Activated CD4-positive, alpha-beta memory T cell treated with anti-CD3 and anti-CD28 coated beads for 36 hours (primary cell): ENCODE measurements at regions not wholly inside any gene's neighbourhood (a gene's known extent, or its start where the extent isn't known, plus 50 kb on each side); places are given as distances from the start of the nearest gene placed in this dataset.
"Not testable (repeated sequence)": the region's sequence is repeated elsewhere in the genome, so short reads cannot be mapped to it uniquely, and the experiment has no call there.

Experiments used
- CTCF ChIA-PET: fragments of 350-600 bp; sonication (Branson Sonifier 250); formaldehyde crosslinking; loops from one replicate; lab custom pipeline; 2021; ENCODE audit warnings: antibody characterized with exemption, inconsistent platforms; lab: Charles Lee
- POLR2A ChIA-PET: fragments of 350-600 bp; sonication (Branson Sonifier 250); formaldehyde crosslinking; loops from one replicate; lab custom pipeline; 2021; ENCODE audit warnings: antibody characterized with exemption; lab: Charles Lee
- DNase-seq: peaks from one replicate; pipeline ENCODE4 v3.0.0-alpha.2; 2020
- H3K27ac Mint-ChIP-seq: one replicate; pipeline ENCODE4 v1.8.0; 2021; ENCODE audit warnings: mixed read lengths
- H3K27me3 Mint-ChIP-seq: one replicate; pipeline ENCODE4 v1.8.0; 2021; ENCODE audit warnings: mixed read lengths
- H3K36me3 Mint-ChIP-seq: one replicate; pipeline ENCODE4 v1.8.0; 2021; ENCODE audit warnings: mixed read lengths
- H3K4me1 Mint-ChIP-seq: one replicate; pipeline ENCODE4 v1.8.0; 2021; ENCODE audit warnings: low read depth, mixed read lengths
- H3K4me3 Mint-ChIP-seq: one replicate; pipeline ENCODE4 v1.8.0; 2021; ENCODE audit warnings: mild to moderate bottlenecking, mixed read lengths
- H3K9me3 Mint-ChIP-seq: one replicate; pipeline ENCODE4 v1.8.0; 2021; ENCODE audit warnings: mixed read lengths
- intact Hi-C: fragments of 100-400 bp; cut with micrococcal nuclease; formaldehyde crosslinking; loops from one replicate; pipeline ENCODE4 v1.15.1; 2023

GRCh38 chr13:97542102-97542685 is 108.2 kb downstream of the RAP2A start:
- no peak overlapping the region for H3K4me3 Mint-ChIP-seq
- CTCF ChIA-PET = no interaction called here
- no peak overlapping the region for H3K27ac Mint-ChIP-seq
- POLR2A ChIA-PET = no interaction called here
- DNase-seq = no peak
- H3K36me3 Mint-ChIP-seq = no peaks in the 10 kb centered on the region
- H3K4me1 Mint-ChIP-seq = peaks cover 9% of the 10 kb centered on the region
- H3K9me3 Mint-ChIP-seq = no peaks in the 10 kb centered on the region
- intact Hi-C loops = no loop called here
- H3K27me3 Mint-ChIP-seq = peaks cover 14% of the 10 kb centered on the region

GRCh38 chr13:97544031-97544765 is 110.2 kb downstream of the RAP2A start:
- POLR2A ChIA-PET = no interaction called here
- Mint-ChIP-seq H3K27me3 (peaks cover 14% of the 10 kb centered on the region), H3K27ac (no peak overlapping the region), H3K36me3 (no peaks in the 10 kb centered on the region), H3K4me1 (peaks cover 9% of the 10 kb centered on the region), H3K4me3 (no peak overlapping the region), H3K9me3 (no peaks in the 10 kb centered on the region)
- intact Hi-C loops = no loop called here
- DNase-seq = no peak
- CTCF ChIA-PET = no interaction called here

GRCh38 chr13:97544971-97545499 is 111.1 kb downstream of the RAP2A start:
- H3K4me1 Mint-ChIP-seq, CTCF ChIA-PET, H3K4me3 Mint-ChIP-seq, H3K36me3 Mint-ChIP-seq, H3K27ac Mint-ChIP-seq, intact Hi-C loops, H3K9me3 Mint-ChIP-seq, POLR2A ChIA-PET, DNase-seq: not testable (repeated sequence)
- peaks cover 13% of the 10 kb centered on the region for H3K27me3 Mint-ChIP-seq

- Mint-ChIP-seq H3K4me1 (peaks cover 2% of the 10 kb centered on the region), H3K4me3 (no peak overlapping the region), H3K36me3 (no peaks in the 10 kb centered on the region), H3K9me3 (no peaks in the 10 kb centered on the region), H3K27ac (no peak overlapping the region), H3K27me3 (peaks cover 10% of the 10 kb centered on the region)
- intact Hi-C loops = no loop called here
- no peak for DNase-seq
- ChIA-PET POLR2A (no interaction called here), CTCF (no interaction called here)
Measured at GRCh38 chr13:97548138-97548537, 114.2 kb downstream of the RAP2A start.

- POLR2A ChIA-PET = no interaction called here
- CTCF ChIA-PET = no interaction called here
- Mint-ChIP-seq H3K4me3 (no peak overlapping the region), H3K27ac (no peak overlapping the region), H3K9me3 (no peaks in the 10 kb centered on the region), H3K27me3 (peaks cover 10% of the 10 kb centered on the region), H3K36me3 (no peaks in the 10 kb centered on the region), H3K4me1 (peaks cover 2% of the 10 kb centered on the region)
- intact Hi-C loops = no loop called here
- no peak for DNase-seq
Measured at GRCh38 chr13:97548711-97549110, 114.7 kb downstream of the RAP2A start.

- Mint-ChIP-seq H3K27ac (no peak overlapping the region), H3K36me3 (no peaks in the 10 kb centered on the region), H3K4me3 (no peak overlapping the region), H3K4me1 (peaks cover 2% of the 10 kb centered on the region), H3K9me3 (no peaks in the 10 kb centered on the region), H3K27me3 (peaks cover 9% of the 10 kb centered on the region)
- CTCF ChIA-PET = no interaction called here
- no peak for DNase-seq
- intact Hi-C loops = no loop called here
- POLR2A ChIA-PET = no interaction called here
Measured at GRCh38 chr13:97549201-97549600, 115.2 kb downstream of the RAP2A start.

- no peak overlapping the region for H3K4me3 Mint-ChIP-seq
- CTCF ChIA-PET = no interaction called here
Measured at GRCh38 chr13:97554496-97554895, 120.5 kb downstream of the RAP2A start.

GRCh38 chr13:97555034-97555433 is 121.1 kb downstream of the RAP2A start:
- ChIA-PET POLR2A (no interaction called here), CTCF (no interaction called here)
- Mint-ChIP-seq H3K36me3 (no peaks in the 10 kb centered on the region), H3K4me1 (no peaks in the 10 kb centered on the region), H3K9me3 (no peaks in the 10 kb centered on the region), H3K27me3 (no peaks in the 10 kb centered on the region), H3K4me3 (no peak overlapping the region), H3K27ac (no peak overlapping the region)
- intact Hi-C loops = no loop called here
- no peak for DNase-seq

More at GRCh38 chr13:97554496-97554895, 120.5 kb downstream of the RAP2A start:
- no peaks in the 10 kb centered on the region for H3K27me3 Mint-ChIP-seq
- H3K36me3 Mint-ChIP-seq = no peaks in the 10 kb centered on the region
- no peaks in the 10 kb centered on the region for H3K4me1 Mint-ChIP-seq
- no peak for DNase-seq
- no peaks in the 10 kb centered on the region for H3K9me3 Mint-ChIP-seq
- no peak overlapping the region for H3K27ac Mint-ChIP-seq
- POLR2A ChIA-PET = no interaction called here
- intact Hi-C loops = no loop called here

- H3K27ac Mint-ChIP-seq = no peak overlapping the region
- no peak overlapping the region for H3K4me3 Mint-ChIP-seq
- ChIA-PET POLR2A (no interaction called here), CTCF (no interaction called here)
- no peaks in the 10 kb centered on the region for H3K9me3 Mint-ChIP-seq
- H3K36me3 Mint-ChIP-seq = no peaks in the 10 kb centered on the region
- H3K27me3 Mint-ChIP-seq = peaks cover 2% of the 10 kb centered on the region
- no peaks in the 10 kb centered on the region for H3K4me1 Mint-ChIP-seq
- intact Hi-C loops = no loop called here
- DNase-seq = no peak
Measured at GRCh38 chr13:97559030-97559429, 125.1 kb downstream of the RAP2A start.

- intact Hi-C loops = no loop called here
- H3K36me3 Mint-ChIP-seq = no peaks in the 10 kb centered on the region
- no peak overlapping the region for H3K4me3 Mint-ChIP-seq
Measured at GRCh38 chr13:97559981-97560380, 126.0 kb downstream of the RAP2A start.

GRCh38 chr13:97561182-97561581 is 127.2 kb downstream of the RAP2A start:
- CTCF ChIA-PET = no interaction called here
- Mint-ChIP-seq H3K27me3 (peaks cover 13% of the 10 kb centered on the region), H3K36me3 (no peaks in the 10 kb centered on the region), H3K4me1 (no peaks in the 10 kb centered on the region), H3K9me3 (no peaks in the 10 kb centered on the region), H3K4me3 (no peak overlapping the region), H3K27ac (no peak overlapping the region)
- DNase-seq = no peak
- intact Hi-C loops = no loop called here
- POLR2A ChIA-PET = no interaction called here

More at GRCh38 chr13:97559981-97560380, 126.0 kb downstream of the RAP2A start:
- ChIA-PET CTCF (no interaction called here), POLR2A (no interaction called here)
- Mint-ChIP-seq H3K4me1 (no peaks in the 10 kb centered on the region), H3K27ac (no peak overlapping the region), H3K9me3 (no peaks in the 10 kb centered on the region), H3K27me3 (peaks cover 6% of the 10 kb centered on the region)
- no peak for DNase-seq

- H3K4me1 Mint-ChIP-seq = no peaks in the 10 kb centered on the region
- CTCF ChIA-PET = no interaction called here
- POLR2A ChIA-PET = no interaction called here
Measured at GRCh38 chr13:97562962-97563361, 129.0 kb downstream of the RAP2A start.

GRCh38 chr13:97564956-97565355 is 131.0 kb downstream of the RAP2A start:
- no peak overlapping the region for H3K4me3 Mint-ChIP-seq
- H3K27ac Mint-ChIP-seq = no peak overlapping the region
- no peak for DNase-seq
- CTCF ChIA-PET = no interaction called here
- no peaks in the 10 kb centered on the region for H3K4me1 Mint-ChIP-seq
- H3K36me3 Mint-ChIP-seq = no peaks in the 10 kb centered on the region
- no peaks in the 10 kb centered on the region for H3K9me3 Mint-ChIP-seq
- POLR2A ChIA-PET = no interaction called here
- peaks cover 21% of the 10 kb centered on the region for H3K27me3 Mint-ChIP-seq
- intact Hi-C loops = no loop called here

More at GRCh38 chr13:97562962-97563361, 129.0 kb downstream of the RAP2A start:
- Mint-ChIP-seq H3K4me3 (no peak overlapping the region), H3K27ac (no peak overlapping the region), H3K27me3 (peaks cover 15% of the 10 kb centered on the region), H3K9me3 (no peaks in the 10 kb centered on the region), H3K36me3 (no peaks in the 10 kb centered on the region)
- DNase-seq = no peak
- intact Hi-C loops = no loop called here
